Retinal pigment epithelial cell (primary cell): ENCODE measurements at regions not wholly inside any gene's neighbourhood (a gene's known extent, or its start where the extent isn't known, plus 50 kb on each side); places are given as distances from the start of the nearest gene placed in this dataset.

ENCODE experiments used
- DNase-seq: peaks from one replicate; pipeline ENCODE4 v3.0.0-alpha.2; 2010; ENCODE audit warnings: low read depth
- H3K4me3 ChIP-seq: 2 replicates; pipeline ENCODE4 v1.5.1; 2011; ENCODE audit warnings: mild to moderate bottlenecking, low read length, control low read depth, moderate library complexity
- CTCF ChIP-seq: conservative IDR thresholded peaks from 2 replicates; pipeline ENCODE4 v1.5.1; 2011; ENCODE audit warnings: low read depth, low read length, control low read depth, inconsistent platforms

- no peak overlapping the region for H3K4me3 ChIP-seq
- no peak for DNase-seq
- no peak for TF ChIP-seq CTCF
Measured at GRCh38 chr13:39803156-39803555, 147.7 kb downstream of the COG6 start.

GRCh38 chr13:39803851-39804250, 148.4 kb downstream of the COG6 start:
- H3K4me3 ChIP-seq = no peak overlapping the region
- DNase-seq = no peak
- TF ChIP-seq CTCF = no peak

- DNase-seq = no peak
- H3K4me3 ChIP-seq = no peak overlapping the region
- TF ChIP-seq CTCF = no peak
Measured at GRCh38 chr13:39804332-39805210, 149.1 kb downstream of the COG6 start.

GRCh38 chr13:39809466-39809865, 154.0 kb downstream of the COG6 start:
- no peak for TF ChIP-seq CTCF
- no peak for DNase-seq
- H3K4me3 ChIP-seq = no peak overlapping the region

- no peak overlapping the region for H3K4me3 ChIP-seq
Measured at GRCh38 chr13:39810091-39810877, 154.8 kb downstream of the COG6 start.

GRCh38 chr13:39811051-39811450, 155.6 kb downstream of the COG6 start:
- DNase-seq = no peak
- no peak for TF ChIP-seq CTCF
- no peak overlapping the region for H3K4me3 ChIP-seq

More at GRCh38 chr13:39810091-39810877, 154.8 kb downstream of the COG6 start:
- DNase-seq = no peak
- no peak for TF ChIP-seq CTCF
